ENCODE measurements at regions not wholly inside any gene's neighbourhood (a gene's known extent, or its start where the extent isn't known, plus 50 kb on each side); places are given as distances from the start of the nearest gene placed in this dataset.
A peak's percentile ranks its signal among the peaks of the same experiment; 100 is the strongest.
"Not testable (repeated sequence)": the region's sequence is repeated elsewhere in the genome, so short reads cannot be mapped to it uniquely, and the experiment has no call there.

DNA sequence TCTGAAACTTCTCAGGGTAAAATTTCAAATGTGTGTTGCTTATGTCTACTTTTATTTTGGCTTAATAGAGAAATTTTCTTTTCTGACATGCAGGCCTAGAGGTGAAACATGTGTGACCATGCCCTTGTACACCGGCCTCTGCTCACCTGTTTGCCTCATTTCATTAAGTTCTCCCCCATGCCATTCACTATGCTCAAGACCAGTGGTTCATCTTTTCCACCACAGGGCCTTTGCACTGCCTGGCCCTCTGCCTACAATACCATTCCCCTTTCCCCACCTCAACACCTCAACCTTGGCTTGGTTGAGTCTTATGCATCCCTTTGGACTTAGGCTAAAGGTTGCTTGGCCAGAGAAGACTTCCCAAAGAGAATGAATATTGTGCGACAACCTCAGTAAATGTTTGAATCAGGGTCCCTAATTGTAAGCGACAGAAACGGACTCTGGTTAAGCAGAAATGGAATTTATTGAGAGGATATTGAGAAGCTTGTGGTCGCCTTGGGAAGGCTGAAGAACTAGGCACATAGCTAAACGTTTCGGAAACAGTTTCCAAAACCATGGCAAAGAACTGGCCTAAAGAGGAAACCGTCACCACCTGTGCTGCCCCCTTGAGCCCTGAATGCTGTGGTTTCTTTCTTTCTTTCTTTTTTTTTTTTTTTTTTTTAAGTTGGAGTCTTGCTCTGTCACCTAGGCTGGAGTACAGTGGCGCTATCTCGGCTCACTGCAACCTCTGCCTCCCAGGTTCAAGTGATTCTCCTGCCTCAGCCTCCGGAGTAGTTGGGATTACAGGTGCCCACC lies 152.2 kb downstream of the SOX4 start:
- DNase-seq: no peak

- no peak for DNase-seq
These were observed 153.9 kb downstream of the SOX4 start for GRCh38 chr6:21747441-21747840.

- peak; percentile 60 for DNase-seq
These were observed 154.9 kb downstream of the SOX4 start for GRCh38 chr6:21748343-21749056.

DNA sequence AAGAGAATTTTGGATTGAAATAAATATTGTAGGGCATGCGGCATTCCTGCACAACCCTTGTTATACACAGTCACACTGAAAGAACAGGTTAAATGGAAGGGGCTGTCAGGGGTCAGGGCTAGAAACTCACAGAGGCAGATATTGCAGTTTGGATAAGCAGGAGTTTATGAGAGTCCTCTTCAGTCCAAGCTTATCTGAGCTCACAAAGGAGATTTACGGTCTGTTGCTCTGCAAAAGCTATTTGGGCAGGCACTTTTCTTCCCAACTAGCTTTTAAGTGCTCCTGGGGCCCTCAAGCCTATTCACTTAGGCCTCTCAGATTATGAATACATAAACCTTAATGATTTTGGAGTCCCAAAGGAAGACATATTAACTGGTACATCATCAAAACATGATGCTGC lies 156.2 kb downstream of the SOX4 start:
- peak; percentile 30 for DNase-seq

DNA sequence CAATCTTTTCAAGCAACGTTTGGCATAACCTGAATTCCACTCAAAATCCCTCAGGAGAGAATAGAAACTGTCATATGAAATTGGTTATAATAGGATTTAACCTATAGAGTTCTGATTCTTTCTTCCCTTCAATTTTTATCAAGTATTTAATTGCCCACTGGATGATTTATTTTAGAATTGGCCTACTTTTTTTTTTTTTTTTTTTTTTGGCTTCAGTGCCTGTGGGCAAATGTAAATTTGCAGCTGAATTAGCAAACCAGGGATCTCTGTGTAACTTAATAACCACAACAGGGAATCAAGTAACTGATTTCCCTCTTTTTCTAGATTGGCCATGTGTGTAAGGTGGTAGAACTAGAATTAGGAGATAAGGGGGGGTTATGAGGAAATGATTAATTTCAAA lies 157.0 kb downstream of the SOX4 start:
- DNase-seq: no peak

GRCh38 chr6:21751608-21752007 lies 158.1 kb downstream of the SOX4 start:
- no peak for DNase-seq

- no peak for DNase-seq
These were observed 158.7 kb downstream of the SOX4 start for GRCh38 chr6:21752054-21752811.

DNA sequence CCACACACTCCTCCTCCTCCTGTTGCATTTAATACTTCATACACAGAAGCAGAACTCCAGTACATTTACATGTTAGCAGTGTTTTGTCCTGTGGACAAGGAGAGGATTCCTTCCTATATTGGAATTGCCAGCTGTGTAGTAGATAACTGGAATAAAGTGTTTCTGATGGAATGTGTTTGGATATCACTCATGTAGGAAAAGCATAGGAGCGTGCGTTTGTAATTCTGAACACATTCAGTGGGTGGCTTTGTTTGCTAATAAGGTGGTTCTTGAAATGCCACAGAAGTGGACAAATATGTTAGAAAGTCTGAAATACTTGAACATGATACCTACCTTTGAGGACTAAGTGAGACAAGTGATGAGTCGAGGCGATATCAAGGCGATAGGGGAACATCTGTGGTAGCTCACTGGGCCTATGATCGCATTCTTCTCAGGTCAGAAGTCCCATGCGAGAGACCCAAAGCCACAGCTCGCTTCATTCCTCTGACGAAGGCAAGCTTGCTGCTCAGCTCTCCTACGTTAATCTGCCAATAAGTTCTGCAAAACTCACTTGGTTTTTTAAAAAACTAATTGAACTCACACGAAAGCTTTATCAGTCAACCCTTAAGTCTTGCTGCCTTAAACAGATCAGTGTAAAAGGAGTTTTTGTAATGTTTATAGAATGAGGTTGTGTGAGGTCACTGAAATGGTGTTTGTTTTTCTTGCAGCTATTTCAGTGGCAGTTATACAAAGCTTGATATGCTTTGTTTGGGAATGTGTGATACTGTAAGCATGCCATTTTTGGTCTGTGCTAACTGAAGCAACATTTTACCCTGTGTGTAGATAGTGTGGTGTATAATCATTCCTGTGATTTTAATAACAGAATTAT lies 159.9 kb downstream of the SOX4 start:
- no peak for DNase-seq

GRCh38 chr6:21754891-21755290 lies 161.3 kb downstream of the SOX4 start:
- DNase-seq: no peak

DNA sequence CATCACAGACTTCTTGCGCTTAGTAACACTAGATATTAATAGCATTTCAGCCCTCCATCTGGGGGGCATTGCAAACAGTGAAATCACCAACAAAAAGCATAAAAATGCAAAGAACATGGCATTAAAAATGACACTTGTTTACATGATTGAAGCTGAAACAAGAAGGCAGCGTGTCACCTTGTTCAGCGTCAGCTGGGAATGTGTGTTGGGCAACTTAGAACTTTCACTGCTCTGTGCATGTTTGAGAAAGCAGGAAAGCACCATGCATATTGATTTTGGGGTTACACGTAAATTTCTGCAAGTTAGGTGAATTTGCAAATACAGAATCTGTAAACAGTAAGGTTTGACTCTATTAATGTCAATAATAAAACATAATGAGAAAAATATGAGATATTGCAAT lies 162.9 kb downstream of the SOX4 start:
- DNase-seq: no peak

DNA sequence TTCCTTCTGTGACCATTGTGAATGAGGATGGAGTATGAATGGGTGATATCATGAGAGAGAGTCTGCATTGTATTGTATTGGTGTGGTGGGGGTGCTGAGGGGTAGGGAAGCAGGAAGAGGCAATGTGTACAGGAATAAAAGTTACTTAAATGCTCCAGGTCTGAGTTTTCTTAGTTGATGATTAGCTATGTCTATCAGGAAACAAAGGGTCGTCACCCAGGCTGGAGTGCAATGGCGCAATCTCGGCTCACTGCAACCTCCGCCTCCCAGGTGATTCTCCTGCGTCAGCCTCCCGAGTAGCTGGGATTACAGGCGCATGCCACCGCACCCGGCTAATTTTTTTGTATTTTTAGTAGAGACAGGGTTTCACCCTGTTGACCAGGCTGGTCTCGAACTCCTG lies 163.8 kb downstream of the SOX4 start:
- DNase-seq: not testable (repeated sequence)

- no peak for DNase-seq
These were observed 166.2 kb downstream of the SOX4 start for GRCh38 chr6:21759721-21760120.

DNA sequence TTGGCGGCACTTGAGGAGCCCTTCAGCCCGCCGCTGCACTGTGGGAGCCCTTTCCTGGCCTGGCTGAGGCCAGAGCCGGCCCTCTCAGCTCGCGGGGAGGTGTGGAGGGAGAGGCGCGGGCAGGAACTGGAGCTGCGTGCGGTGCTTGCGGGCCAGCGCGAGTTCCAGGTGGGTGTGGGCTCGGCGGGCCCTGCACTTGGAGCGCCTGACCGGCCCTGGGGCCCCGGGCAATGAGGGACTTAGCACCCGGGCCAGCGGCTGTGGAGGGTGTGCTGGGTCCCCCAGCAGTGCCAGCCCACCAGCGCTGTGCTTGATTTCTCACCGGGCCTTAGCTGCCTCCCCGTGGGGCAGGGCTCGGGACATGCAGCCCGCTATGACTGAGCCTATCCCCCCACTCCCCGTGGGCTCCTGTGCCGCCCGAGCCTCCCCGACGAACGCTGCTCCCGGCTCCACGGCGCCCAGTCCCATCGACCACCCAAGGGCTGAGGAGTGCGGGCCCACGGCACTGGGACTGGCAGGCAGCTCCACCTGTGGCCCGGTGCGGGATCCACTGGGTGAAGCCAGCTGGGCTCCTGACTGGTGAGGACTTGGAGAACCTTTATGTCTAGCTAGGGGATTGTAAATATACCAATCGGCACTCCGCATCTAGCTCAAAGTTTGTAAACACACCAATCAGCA lies 167.6 kb downstream of the SOX4 start:
- DNase-seq: not testable (repeated sequence)

GRCh38 chr6:21764989-21765388 lies 171.4 kb downstream of the SOX4 start:
- no peak for DNase-seq

DNA sequence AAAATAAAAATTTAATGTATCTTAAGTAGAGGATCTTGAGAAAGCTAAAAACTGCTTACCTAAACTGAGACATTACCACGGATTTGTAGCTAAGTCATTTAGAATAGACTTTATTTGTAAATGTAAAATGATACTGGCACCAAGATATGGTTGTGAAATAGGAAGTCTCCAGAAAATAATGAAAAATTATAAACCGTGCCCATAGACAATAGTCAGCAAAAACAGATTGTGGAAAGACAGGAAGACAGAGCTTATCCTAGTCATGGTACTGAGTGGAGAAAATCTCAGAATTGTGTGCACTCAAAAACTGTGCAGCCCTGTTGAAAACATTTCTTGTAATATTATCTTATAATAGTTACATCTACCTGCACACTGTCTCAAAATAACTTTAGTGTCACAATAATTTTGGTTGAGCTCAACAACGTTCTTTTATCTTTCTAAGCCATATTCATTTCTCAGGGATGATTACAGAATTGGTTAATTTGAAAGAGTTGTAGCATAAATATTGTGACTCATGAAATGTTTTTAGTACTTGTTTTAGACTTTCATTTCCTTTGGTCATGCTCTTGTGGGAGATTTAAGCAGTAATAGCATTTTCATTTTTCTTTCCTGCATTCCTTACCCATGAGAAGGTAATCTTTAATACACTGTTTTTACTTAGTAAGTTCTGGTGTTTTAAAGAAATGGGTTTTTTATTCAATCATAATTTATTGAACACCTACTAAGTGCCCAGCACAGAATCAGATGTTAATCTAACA lies 174.5 kb downstream of the SOX4 start:
- DNase-seq: no peak

DNA sequence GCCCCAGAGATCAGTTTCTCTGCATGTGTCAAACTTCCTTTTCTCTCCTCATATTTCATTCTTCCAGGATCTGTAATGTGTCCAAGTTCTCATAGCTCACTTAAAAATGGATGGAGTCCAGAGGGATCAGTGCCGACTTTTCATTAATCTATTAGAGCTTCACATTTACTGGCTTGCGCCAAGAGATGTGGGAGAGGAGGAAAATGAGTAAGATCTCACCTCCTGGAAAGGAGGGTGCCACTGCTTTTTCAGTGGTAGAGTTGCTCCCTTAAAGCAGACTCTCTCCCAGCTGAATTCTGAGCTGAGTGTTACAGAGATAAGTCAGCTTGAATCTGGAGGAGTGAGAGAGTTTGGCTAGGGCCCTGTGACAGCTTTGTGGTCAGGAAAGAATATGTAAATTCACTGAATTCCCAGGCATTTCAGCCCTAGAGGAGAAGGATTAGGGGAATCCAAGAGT lies 175.9 kb downstream of the SOX4 start:
- DNase-seq: no peak

GRCh38 chr6:21769968-21770367 lies 176.4 kb downstream of the SOX4 start:
- no peak for DNase-seq

DNA sequence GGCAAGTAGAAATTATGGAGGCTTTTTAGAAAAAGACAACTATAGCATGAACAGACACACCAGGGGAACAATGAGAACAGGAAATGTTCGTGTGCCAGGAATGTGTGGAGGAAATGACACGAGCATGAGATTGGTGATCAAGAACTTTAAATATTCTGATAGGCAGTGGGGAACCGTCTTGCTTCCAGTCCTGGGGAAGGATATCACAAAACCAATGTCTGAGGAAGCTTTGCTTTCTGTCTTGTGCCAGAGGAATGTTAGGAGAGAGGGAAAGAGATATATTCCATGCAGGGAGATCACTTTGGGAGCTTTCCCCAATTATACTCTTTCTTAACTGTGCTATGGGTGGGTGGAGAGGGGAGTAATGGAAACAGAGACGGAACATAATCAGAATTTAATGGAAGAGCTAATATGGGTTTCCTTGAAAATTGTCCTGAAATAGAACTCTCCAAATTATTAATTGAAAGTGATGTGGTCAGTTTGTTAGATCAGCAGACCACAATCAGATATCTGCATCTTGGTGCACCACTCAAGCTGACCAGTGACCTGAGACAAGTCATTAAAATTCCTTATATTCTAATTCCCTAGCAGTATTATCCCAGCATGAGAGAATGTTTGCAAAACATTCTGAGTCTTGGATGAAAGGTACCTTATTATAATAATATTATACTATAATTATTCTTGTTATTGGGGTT lies 178.2 kb downstream of the SOX4 start:
- DNase-seq: no peak

DNA sequence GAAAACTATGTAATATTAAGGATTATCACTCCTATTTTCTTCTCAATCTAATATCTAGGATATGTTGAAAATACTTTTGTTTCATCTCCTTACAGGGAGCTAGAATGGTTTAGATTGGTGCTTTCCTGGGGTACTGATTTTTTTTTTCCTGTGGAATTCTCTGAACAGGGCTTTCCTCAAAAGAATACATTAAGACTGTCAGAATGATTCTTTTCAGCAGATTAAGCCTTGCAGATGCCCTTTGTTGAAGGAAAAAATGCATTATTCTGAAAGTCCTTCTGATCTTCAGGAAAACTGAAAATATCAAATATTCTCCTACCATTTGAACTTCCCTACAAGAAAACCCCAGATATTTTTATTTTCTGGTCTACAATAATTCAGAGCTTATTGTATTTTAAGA lies 178.9 kb downstream of the SOX4 start:
- no peak for DNase-seq

DNA sequence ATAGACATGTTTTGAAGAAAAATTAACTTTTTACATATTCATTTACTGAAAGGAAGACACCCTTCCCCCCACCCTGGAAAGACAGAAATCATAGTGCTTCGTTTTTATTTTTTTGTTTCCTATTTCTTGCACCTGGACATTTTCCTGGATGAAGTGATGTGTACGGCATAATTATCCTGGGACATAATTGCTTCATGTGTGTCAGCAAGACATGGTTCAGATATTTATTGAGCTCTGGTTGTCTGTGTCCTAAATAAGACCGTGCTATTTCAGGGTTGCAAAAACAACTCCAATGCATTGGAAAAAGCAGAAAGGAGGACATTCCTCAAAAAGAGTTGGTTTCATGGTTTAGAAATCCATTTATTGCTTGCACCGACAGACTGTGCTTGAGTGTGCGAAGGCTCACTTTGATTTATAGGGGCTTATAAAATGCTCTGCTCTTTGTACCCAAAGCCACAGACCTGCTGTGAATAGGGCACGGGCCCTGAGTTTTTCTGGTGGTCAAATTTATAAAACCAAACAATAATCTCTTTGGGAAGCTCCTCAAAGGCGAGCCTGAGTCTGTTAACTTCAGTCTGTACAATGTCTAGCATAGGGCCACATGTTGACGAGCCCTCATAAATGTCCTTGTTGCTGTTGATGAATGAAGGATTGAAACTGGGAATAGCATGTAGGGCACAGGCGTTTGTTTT lies 179.5 kb downstream of the SOX4 start:
- no peak for DNase-seq

Data from NCI-H510A (cell line).